CD4-positive, alpha-beta T cell (primary cell): ENCODE measurements at regions not wholly inside any gene's neighbourhood (a gene's known extent, or its start where the extent isn't known, plus 50 kb on each side); places are given as distances from the start of the nearest gene placed in this dataset.

Experiments used
- ATAC-seq: fragments of 200-7000 bp; cut with Tn5 transposase; one replicate; pipeline ENCODE4 v1.10.0; 2022; ENCODE audit warnings: mild to moderate bottlenecking; ENCODE audit not compliant: poor library complexity
- CTCF ChIA-PET: fragments of 350-600 bp; sonication (Branson Sonifier 250); formaldehyde crosslinking; loops from one replicate; lab custom pipeline; 2021; ENCODE audit warnings: antibody characterized with exemption, inconsistent platforms; lab: Charles Lee
- POLR2A ChIA-PET: fragments of 350-600 bp; sonication (Branson Sonifier 250); formaldehyde crosslinking; loops from one replicate; lab custom pipeline; 2021; ENCODE audit warnings: antibody characterized with exemption, inconsistent platforms; lab: Charles Lee
- DNase-seq, 14 experiments: peaks; one replicate each; pipeline ENCODE4 v3.0.0-alpha.2; 2013 to 2020; ENCODE audit warnings: mixed read lengths in 2 of 14
- H3K27ac ChIP-seq, 2 donors: one replicate each; pipeline versions ENCODE4 v1.5.1 to v1.7.0; 2013; ENCODE audit warnings: low read length in 2 of 2, low read depth in 1 of 2, mild to moderate bottlenecking in 1 of 2
- H3K27me3 ChIP-seq, 2 experiments: 1 replicate in 1 of 2; 2 replicates in 1 of 2; pipeline versions ENCODE4 v1.6.1 to v1.7.0; 2013; ENCODE audit warnings: low read length in 2 of 2, control low read depth in 1 of 2, mild to moderate bottlenecking in 1 of 2, moderate library complexity in 1 of 2; ENCODE audit not compliant: insufficient read depth in 2 of 2, control insufficient read depth in 1 of 2
- H3K36me3 ChIP-seq: one replicate; pipeline ENCODE4 v1.6.1; 2013; ENCODE audit warnings: low read length, control low read depth; ENCODE audit not compliant: insufficient read depth
- H3K4me1 ChIP-seq: one replicate; pipeline ENCODE4 v1.6.1; 2013; ENCODE audit warnings: low read length, control low read depth; ENCODE audit not compliant: insufficient read depth
- H3K4me3 ChIP-seq: one replicate; pipeline ENCODE4 v1.5.1; 2013; ENCODE audit warnings: mild to moderate bottlenecking, low read length, moderate library complexity
- H3K9me3 ChIP-seq, 2 experiments: 1 replicate in 1 of 2; 2 replicates in 1 of 2; pipeline versions ENCODE4 v1.6.1 to v1.7.0; 2013; ENCODE audit warnings: low read length in 2 of 2, mild to moderate bottlenecking in 2 of 2, control low read depth in 1 of 2, moderate library complexity in 1 of 2; ENCODE audit not compliant: control insufficient read depth in 1 of 2, insufficient read depth in 1 of 2
- H3K27ac Mint-ChIP-seq: one replicate; pipeline ENCODE4 v1.8.0; 2020; ENCODE audit warnings: mixed read lengths
- H3K27me3 Mint-ChIP-seq: one replicate; pipeline ENCODE4 v1.8.0; 2021; ENCODE audit warnings: mixed read lengths
- H3K36me3 Mint-ChIP-seq: one replicate; pipeline ENCODE4 v1.8.0; 2021; ENCODE audit warnings: low read depth, mixed read lengths
- H3K4me1 Mint-ChIP-seq: one replicate; pipeline ENCODE4 v1.8.0; 2021; ENCODE audit warnings: low read depth, mixed read lengths
- H3K4me3 Mint-ChIP-seq: one replicate; pipeline ENCODE4 v1.8.0; 2020; ENCODE audit warnings: mild to moderate bottlenecking, mixed read lengths
- H3K9me3 Mint-ChIP-seq: one replicate; pipeline ENCODE4 v1.8.0; 2020; ENCODE audit warnings: mixed read lengths
- CTCF ChIP-seq: fragments of 200-600 bp; IDR thresholded peaks from one replicate; pipeline ENCODE4 v1.8.0; 2022; ENCODE audit warnings: antibody characterized with exemption, mild to moderate bottlenecking
- intact Hi-C, 2 experiments: fragments of 100-400 bp; cut with DNase I in 1 of 2; cut with micrococcal nuclease in 1 of 2; formaldehyde crosslinking; loops; one replicate each; pipeline versions ENCODE4 v1.15.1 to v1.9.0; 2023 to 2025; cut with DNase I, micrococcal nuclease

DNA sequence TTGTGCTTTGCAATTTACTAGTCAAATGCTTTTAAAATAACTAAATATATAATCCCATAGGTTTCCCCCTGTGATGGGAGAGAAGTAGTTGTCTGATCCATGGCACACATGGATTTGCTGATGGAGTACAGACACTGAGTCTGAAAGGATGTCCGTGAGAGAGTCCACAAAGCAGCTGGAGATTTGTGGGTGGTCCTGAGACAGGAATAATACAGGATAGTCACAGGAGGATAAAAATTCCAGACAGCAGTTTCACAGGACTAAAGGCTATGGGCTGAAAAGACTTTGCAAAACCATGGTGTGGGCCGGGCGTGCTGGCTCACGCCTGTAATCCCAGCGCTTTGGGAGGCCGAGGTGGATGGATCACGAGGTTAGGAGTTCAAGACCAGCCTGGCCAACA, 58.7 kb upstream of the ZFR start:
- DNase-seq (no peak), ATAC-seq (no peak)
- H3K27me3 Mint-ChIP-seq, result no peaks in the 10 kb centered on the region
- Histone ChIP-seq H3K4me3 (no peak overlapping the region), H3K27ac (no peak overlapping the region), H3K36me3 (no peaks in the 10 kb centered on the region), H3K9me3 (no peaks in the 10 kb centered on the region), H3K4me1 (peaks cover 12% of the 10 kb centered on the region), H3K27me3 (no peaks in the 10 kb centered on the region)
- no peak overlapping the region for H3K4me3 Mint-ChIP-seq
- ChIA-PET POLR2A (interaction anchor here (3.5 kb wide), 1 partner anchor 83 kb away, joined by 20 read pairs; the partner anchor contains the start of gene SUB1), CTCF (no interaction called here)
- H3K36me3 Mint-ChIP-seq, result no peaks in the 10 kb centered on the region
- peaks cover 26% of the 10 kb centered on the region for H3K4me1 Mint-ChIP-seq
- no peak overlapping the region for H3K27ac Mint-ChIP-seq
- TF ChIP-seq CTCF, result no peak
- no peaks in the 10 kb centered on the region for H3K9me3 Mint-ChIP-seq
- intact Hi-C loops, result no loop called here

DNA sequence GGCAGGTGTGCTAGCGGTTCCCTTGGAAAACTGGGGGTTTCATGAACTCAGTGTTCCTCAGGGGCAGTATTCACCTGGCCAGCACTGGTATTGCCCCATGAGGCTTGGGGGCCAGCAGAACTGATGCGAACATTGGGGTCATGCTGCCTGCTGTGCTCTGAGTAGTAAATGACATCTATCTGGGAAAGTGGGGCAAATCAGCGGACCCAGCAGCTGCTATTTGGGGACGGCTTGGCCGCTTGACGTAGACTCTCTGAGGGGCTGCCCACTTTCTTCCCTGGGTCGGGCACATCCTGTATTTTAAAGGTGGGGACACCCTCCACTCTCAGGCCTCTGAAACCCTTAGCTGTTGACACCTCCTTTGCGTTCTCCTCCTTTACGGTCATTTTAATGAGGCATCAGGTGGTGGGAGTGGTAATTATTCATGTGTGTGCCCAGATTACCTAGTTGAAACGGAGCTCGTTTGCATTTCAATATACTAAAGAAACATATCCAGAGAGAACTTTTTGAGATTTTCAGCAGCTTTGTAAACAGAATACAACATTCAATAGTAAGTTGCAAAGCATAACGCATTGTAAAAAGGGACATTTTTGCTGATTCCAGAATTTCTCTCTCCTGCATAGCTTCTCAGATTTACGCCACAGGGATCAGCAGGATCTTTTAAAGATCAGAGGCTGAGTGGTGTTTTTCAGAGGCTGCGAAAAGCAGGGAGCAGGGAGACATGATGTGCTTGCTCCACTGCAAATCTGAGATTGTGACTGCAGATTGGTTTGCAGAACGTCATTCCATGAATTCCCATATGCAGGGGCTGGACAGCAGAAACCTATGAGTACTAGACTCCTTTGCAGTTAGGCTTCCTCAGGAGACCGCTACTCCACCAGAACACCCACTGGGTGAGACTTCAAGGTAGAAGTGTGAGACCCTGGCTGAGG, 56.8 kb upstream of the ZFR start:
- no peaks in the 10 kb centered on the region for H3K9me3 Mint-ChIP-seq
- no peak for ATAC-seq
- no peak overlapping the region for H3K4me3 Mint-ChIP-seq
- no peaks in the 10 kb centered on the region for H3K36me3 Mint-ChIP-seq
- Histone ChIP-seq H3K4me1 (peaks cover 12% of the 10 kb centered on the region), H3K27me3 (no peaks in the 10 kb centered on the region), H3K4me3 (no peak overlapping the region), H3K36me3 (no peaks in the 10 kb centered on the region), H3K9me3 (no peaks in the 10 kb centered on the region), H3K27ac (no peak overlapping the region)
- no peak for DNase-seq
- peaks cover 22% of the 10 kb centered on the region for H3K4me1 Mint-ChIP-seq
- TF ChIP-seq CTCF, result no peak
- POLR2A ChIA-PET, result no interaction called here
- no peak overlapping the region for H3K27ac Mint-ChIP-seq
- intact Hi-C loops, result loop anchor here in 1 of 2 experiments (1.0 kb wide), 1 partner anchor 30 kb away; no protein-coding TSS in a partner anchor
- H3K27me3 Mint-ChIP-seq, result no peaks in the 10 kb centered on the region
- CTCF ChIA-PET, result interaction anchor here (1.0 kb wide), 1 partner anchor 29 kb away, joined by 3 read pairs; no protein-coding TSS in a partner anchor

DNA sequence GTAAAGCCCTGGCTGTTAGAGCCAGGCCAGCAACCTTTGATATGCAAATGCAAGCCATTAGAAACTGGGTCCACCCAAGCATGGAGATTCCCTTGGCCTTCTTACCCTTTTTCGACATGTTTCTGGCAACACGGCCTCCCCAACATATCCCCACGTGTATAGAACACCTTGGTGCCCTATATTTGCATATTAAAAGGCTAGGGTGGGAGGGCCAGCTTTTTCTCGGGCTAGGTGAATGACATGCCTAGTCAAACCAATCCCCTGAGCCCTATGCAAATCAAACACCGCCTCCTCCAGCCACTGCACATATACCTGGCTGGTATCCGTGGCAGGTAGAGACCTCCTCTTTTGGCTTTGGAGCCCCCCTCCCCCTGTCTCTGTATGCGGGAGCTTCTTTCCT, 55.6 kb upstream of the ZFR start:
- Histone ChIP-seq H3K4me1 (peaks cover 7% of the 10 kb centered on the region), H3K27me3 (no peaks in the 10 kb centered on the region), H3K9me3 (no peaks in the 10 kb centered on the region), H3K36me3 (no peaks in the 10 kb centered on the region), H3K27ac (no peak overlapping the region), H3K4me3 (no peak overlapping the region)
- no peaks in the 10 kb centered on the region for H3K27me3 Mint-ChIP-seq
- no peak for TF ChIP-seq CTCF
- ChIA-PET POLR2A (interaction anchor here (1.6 kb wide), 1 partner anchor 85 kb away, joined by 4 read pairs; the partner anchor contains the start of gene SUB1), CTCF (no interaction called here)
- no peaks in the 10 kb centered on the region for H3K9me3 Mint-ChIP-seq
- DNase-seq, result no peak
- intact Hi-C loops, result no loop called here
- H3K4me3 Mint-ChIP-seq, result no peak overlapping the region
- peaks cover 11% of the 10 kb centered on the region for H3K4me1 Mint-ChIP-seq
- no peaks in the 10 kb centered on the region for H3K36me3 Mint-ChIP-seq
- ATAC-seq, result no peak
- H3K27ac Mint-ChIP-seq, result no peak overlapping the region
